DMS153 treated with DMSO at 0.1 percent for 48 hours (cell line): ENCODE measurements at regions not wholly inside any gene's neighbourhood (a gene's known extent, or its start where the extent isn't known, plus 50 kb on each side); places are given as distances from the start of the nearest gene placed in this dataset.
"Not testable (repeated sequence)": the region's sequence is repeated elsewhere in the genome, so short reads cannot be mapped to it uniquely, and the experiment has no call there.

Source experiments
- DNase-seq: peaks from one replicate; lab custom pipeline; 2025; ENCODE audit not compliant: unreplicated experiment; lab: John Stamatoyannopoulos, UW

- DNase-seq: no peak
Measured at GRCh38 chr21:18705971-18706370, 302.4 kb upstream of the TMPRSS15 start.

- DNase-seq: no peak
Measured at GRCh38 chr21:18711662-18712061, 308.1 kb upstream of the TMPRSS15 start.

DNA sequence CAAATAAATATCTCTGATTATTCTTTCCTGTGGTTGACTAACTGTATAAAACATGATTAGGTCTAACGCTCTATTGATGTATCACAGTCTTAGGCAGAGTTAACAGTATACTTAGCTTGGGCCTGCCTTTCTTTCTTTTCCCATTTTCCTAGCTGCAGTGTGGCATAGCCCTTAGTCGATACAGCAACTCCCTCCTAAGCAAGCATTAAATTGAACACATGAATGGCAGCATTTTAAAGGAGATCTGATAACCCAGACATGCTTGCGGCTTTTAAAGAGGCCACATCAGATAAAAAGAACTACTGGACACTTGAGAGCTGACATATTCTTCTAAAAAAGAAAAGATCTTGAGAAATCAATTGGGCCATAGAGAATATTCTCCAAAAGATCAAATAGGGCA, 312.0 kb upstream of the TMPRSS15 start:
- DNase-seq: no peak

DNA sequence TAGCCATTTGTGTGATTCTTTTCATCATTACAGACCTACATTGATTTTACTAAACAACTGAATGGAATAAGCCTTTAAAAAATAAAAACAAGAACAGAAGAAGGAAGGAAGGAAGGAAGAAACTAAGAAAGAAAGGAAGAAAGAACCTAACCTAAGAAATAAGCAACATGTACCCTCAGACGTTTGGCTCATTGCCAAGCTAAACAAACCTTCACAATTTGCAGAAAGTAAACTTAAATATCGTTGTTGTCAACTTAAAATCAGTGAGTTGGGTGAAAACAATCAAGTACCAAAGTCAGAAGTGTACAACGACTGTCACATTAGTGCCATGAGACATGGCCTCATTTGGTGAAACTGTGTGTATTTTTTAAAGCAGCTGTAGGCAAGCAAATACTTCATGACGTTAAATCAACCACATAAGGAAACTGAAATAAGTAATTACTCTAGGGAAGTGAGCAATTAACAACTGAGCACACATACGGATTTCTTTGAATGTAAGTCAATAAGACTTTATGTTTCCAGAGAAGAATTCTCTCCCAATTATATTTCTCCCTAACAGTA, 313.1 kb upstream of the TMPRSS15 start:
- no peak for DNase-seq

DNA sequence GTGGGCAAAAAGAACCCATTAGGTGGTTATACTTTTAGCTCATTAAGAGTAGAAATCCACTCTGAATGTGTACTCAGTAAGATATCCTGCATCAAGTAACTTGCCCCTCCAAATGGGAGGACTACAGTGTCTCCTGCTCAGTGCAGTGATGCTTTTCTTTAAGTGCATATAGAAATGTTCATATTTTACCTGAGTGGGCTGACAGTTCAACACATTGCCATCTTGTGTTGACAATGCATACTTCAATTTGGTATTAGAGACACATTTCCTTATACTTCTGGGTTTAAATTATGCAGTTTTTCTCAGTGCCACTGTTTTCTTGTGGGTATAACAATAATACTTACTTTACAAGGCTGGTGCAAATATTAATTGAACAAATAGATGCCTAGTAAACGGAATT, 318.6 kb upstream of the TMPRSS15 start:
- no peak for DNase-seq

- no peak for DNase-seq
Measured at GRCh38 chr21:18723171-18723570, 319.6 kb upstream of the TMPRSS15 start.

DNA sequence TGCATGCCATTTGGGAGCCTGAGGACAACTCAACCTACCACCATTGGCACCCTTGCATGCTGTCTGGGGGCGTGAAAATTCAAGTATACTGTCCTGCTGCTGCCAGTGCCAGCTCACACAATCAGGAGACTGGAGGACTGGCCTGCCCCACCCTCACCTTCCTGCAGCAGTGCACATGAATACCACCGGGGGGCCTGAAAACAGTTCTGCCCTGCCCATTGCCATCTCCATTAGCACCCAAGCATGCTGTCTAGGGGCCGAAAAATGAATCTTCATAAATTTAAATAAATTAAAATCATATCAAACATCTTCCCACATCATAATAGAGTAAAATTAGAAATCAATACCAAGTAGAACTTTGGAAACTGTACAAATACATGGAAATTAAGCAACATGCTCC, 322.1 kb upstream of the TMPRSS15 start:
- DNase-seq: no peak

DNA sequence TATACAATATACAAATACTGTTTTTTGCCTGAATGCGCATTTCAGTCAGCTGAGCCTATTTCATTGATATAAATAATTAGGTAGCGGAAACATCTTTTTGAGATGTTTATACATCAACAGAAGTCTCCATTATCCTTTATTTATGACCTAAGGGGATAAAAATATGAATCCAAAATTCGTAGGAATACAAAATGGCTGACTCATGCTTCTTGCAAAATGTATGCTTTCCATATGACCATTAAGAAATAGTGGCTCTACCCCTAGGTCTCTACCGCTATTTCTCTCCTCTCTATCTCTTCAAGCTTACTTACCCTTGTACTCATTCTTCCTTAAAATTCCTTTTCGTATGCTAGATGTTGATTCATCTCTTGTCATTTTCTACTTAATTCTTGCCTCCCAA, 338.4 kb upstream of the TMPRSS15 start:
- no peak for DNase-seq

DNA sequence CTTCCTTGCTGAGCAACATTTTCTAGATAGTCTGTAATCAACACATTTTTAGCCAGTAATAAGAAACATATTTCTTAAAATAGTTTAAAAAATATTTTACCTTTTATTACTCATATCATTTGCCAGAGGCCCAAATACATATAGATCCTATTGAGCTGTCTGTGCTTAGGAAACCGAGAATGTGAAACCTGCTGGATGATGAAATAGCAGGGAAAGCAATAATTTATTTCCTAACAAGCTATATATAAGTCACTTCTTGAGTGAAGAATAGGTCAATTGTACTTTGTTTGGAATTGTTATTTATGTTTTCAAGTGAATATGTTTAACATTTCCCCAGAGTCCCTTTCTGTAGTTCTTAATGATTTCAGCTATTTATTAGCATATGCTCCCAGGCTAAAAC, 339.9 kb upstream of the TMPRSS15 start:
- DNase-seq: no peak

DNA sequence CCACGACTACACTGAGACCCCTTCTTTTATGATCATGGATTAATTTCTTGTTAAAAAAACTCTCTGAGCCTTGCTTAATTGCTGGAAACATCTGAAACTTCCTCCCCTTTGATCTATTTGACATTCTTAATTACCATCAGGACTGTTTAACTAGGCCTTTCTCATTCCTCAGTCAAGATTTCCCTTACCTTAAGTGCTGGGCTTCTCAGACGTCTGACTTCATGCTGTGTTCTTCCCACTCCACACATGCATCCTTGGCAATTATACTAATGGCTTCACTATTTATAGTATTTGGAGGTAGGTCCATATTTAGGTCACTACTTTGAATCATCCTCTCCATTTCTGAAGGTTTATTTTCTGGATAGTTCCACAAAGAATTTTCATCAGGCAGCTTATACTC, 341.3 kb upstream of the TMPRSS15 start:
- DNase-seq: no peak

- not testable (repeated sequence) for DNase-seq
Measured at GRCh38 chr21:18752894-18753293, 349.3 kb upstream of the TMPRSS15 start.

DNA sequence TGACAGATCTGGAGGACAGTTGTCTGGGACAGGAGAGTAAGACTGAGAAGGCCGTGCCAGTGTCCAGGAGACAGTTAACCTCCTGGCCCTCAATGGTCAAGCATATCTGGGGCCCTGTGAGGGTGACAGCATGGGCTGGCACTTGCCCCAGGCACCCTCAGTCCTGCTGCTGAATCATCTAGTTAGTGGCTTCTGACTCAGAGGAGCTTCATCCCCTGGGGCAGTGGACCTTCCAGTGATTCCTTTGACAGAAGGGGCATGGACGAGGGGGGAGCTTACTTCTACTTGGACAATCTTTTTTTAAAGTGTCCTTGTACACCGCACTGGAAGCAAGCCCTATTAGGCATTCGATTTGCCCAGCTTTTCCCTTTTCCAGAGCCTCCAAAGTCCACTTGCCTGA, 352.7 kb upstream of the TMPRSS15 start:
- not testable (repeated sequence) for DNase-seq

GRCh38 chr21:18759267-18759666, 355.7 kb upstream of the TMPRSS15 start:
- DNase-seq: no peak

DNA sequence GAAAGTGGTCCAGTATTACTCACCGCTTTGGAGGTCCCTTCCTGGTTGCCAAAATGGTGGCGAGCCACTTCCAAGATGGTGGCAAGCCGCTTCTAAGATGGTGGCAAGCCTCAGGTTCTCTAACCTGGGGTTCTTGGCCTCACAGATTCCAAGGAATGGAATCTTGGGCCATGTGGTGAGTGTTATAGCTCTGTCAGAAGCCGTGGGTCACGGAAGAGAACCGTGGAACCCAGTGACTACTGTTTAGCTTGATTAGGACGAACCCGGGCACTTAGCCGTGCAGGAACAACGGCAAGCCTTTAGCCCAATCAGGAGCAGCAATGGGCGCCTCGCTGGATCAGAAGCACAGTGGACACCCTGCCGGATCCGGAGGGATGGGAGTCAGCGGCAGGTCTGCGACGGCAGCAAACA, 356.2 kb upstream of the TMPRSS15 start:
- no peak for DNase-seq

DNA sequence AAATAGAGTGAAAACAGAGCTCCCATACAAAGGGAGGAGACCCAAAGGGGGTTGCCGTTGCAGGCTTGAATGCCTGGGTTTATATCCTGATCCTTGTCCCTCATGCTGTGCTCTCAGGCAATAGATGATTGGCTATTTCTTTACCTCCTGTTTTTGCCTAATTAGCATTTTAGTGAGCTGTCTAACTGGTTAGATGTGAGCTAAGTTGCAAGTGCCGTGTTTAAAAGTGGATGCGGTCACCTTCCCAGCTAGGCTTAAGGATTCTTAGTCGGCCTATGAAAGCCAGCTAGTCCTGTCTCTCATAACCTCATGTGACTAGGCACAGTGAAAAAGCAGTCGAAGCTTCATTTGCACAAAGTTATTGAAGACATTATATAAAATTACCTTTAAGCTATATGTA, 356.7 kb upstream of the TMPRSS15 start:
- DNase-seq: no peak

DNA sequence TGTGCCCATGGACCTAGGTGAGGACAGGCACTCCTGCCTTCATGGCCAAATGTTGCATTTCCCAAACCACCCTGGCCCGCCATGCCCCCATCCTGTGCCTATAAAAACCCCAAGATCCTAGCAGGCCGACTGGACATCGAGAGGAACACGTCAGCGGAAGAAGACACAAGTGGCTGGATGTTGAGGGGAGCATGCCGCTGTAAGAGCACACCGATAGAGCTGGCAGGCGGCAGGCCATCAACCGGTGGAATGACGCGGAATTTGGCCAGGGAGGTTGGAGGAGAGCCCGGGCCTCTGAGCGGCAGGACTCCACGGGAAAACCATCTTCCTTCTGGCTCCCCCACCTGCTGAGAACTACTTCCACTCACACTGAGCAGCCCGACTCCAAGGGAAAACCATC, 361.1 kb upstream of the TMPRSS15 start:
- DNase-seq: no peak

DNA sequence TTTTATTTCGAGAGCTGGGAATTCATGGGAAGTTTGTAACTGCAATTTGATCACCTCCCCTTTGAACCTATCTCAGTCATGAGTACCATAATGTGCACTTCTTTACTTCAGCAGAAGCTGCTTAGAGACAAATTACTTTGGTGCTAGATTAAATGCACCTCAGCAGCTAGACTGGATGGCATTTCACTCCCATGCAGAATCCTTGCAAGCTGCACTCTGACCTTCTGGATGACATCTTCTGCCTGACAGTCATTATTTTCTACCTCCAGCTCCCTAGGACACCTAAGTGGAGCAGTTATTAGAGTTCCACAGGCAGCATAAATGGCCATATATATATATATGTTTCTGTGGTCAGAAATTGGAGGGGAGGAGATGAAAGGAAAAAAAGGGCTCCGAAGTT, 366.0 kb upstream of the TMPRSS15 start:
- DNase-seq: no peak

DNA sequence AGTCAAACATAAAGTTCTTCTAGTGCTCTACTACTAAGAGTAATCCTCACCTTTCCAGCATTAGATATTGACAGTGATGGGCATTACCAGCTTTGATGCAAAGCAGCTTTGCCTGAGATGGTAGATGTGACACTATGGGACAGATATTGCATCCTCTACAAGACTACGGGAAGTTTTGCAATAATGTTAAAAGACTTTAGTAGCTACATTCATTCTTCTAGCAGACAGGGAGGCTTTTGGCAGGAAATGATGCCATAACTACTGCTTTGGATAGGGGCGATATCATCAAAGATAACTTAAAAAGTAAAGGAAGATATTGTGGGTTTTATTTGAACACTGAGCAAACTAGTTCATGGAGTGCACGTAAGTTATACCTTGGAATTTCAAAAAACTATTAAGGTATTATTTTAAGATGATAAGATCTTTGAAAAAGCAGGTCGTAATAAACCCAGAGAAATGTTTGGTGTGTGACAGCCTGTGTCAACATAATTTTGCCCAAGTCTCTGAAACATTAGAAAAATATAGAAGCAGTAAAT, 368.3 kb upstream of the TMPRSS15 start:
- no peak for DNase-seq

- DNase-seq: no peak
Measured at GRCh38 chr21:18772404-18772803, 368.8 kb upstream of the TMPRSS15 start.

DNA sequence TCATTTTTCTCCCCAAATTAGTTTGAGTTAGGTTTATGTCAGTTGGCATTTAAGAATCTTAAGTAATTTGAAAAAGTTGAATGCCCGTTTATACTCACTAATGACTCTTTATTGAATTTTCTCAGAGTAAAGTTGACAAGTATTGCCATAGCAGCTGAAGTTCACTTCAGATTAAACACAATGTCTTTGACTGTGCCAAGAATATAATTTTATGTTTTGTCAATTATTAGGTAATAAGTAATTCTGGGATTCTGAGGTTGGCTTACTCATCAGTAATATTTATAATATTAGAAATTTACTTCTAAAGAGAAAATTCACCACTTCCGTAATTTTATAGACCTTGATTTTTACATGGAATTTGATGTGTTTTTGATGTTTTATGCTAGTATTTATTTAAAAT, 369.3 kb upstream of the TMPRSS15 start:
- no peak for DNase-seq

DNA sequence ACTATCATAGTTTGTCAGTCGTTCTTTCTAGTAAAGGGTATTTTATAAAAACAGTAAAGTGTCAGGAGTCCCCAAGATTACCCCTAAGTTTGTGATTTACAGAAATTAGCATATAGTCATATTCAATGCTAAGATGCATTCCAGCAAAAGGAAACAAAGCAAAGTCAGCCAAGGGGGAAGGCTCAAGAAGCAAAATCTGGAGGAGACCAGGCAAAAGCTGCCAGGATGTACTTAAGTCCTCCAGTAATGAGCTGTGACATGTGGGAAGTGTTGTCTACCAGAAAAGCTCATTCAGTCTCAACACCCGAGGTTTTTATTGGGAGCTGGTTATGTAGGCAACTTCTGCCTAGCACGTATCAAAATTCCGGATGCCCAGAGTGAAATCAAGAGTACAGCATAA, 373.4 kb upstream of the TMPRSS15 start:
- no peak for DNase-seq

DNA sequence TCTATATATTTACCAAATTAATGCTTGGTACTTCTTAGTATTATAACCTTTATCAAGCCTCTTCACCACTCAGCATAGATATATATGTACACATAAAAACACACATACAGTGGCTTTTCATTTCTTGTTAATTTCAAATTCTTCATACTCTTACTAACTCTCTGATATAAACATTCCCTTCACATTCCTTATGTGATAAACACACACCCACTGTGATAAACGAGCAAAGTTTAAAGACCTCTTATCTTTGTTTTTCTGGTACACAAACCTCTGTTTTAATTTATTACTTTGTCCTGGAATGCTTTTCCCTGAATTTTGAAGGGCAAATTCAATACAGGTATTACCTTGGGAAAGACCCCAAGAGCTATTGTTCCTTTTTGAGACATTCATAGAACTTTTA, 379.1 kb upstream of the TMPRSS15 start:
- DNase-seq: no peak

DNA sequence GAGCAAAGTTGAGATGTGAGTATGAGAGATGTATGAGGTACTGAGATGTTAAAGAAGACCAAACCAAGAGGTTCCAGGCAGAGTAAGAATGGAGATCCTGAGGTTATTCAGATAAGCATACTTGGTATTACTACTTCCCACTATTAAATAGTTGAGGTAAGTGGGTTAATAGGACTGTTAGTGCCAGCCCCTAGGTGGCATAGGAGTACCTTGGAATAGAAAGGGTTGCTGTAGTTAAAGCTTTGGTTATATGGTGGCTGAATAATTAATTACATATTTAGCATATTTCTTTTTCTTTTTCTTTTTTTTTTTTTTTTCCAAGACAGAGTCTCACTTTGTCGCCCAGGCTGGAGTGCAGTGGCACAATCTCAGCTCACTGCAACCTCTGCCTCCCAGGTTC, 397.9 kb upstream of the TMPRSS15 start:
- DNase-seq: no peak

- no peak for DNase-seq
Measured at GRCh38 chr21:18803624-18804023, 400.0 kb upstream of the TMPRSS15 start.
